ENCODE measurements at regions not wholly inside any gene's neighbourhood (a gene's known extent, or its start where the extent isn't known, plus 50 kb on each side); places are given as distances from the start of the nearest gene placed in this dataset.
"Not testable (repeated sequence)": the region's sequence is repeated elsewhere in the genome, so short reads cannot be mapped to it uniquely, and the experiment has no call there.

DNA sequence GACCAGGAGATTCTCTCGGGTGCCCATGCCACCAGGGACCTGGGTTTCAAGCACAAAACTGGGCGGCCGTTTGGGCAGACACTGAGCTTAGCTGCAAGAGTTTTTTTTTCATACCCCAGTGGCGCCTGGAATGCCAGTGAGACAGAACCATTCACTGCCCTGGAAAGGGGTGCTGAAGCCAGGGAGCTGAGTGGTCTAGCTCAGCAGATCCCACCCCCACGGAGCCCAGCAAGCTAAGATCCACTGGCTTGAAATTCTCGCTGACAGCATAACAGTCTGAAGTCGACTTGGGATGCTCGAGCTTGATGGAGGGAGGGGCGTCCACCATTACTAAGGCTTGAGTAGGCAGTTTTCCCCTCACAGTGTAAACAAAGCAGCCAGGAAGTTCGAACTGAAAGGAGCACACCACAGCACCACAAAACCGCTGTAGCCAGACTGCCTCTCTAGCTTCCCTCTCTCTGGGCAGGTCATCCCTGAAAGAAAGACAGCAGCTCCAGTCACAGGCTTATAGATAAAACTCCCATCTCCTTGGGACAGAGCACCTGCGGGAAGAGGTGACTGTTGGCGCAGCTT lies 157.7 kb downstream of the GIPC2 start:
- in situ Hi-C loops (cut with HindIII; ENCODE audit: low pct_unique_long_range_greater_than_20kb, low sequenced_read_pairs); DNase-seq (ENCODE audit: low read depth in 1 of 2, low spot score in 1 of 2): not testable (repeated sequence)

- no peak for TF ChIP-seq JUND (IDR thresholded peaks at IDR 0.05; ENCODE audit: low read depth)
- no peak for DNase-seq (ENCODE audit: low read depth in 1 of 2, low spot score in 1 of 2)
- in situ Hi-C loops (cut with HindIII; ENCODE audit: low pct_unique_long_range_greater_than_20kb, low sequenced_read_pairs), result no loop called here
These were observed 164.4 kb downstream of the GIPC2 start for GRCh38 chr1:78210175-78210574.

- no peak for DNase-seq (ENCODE audit: low read depth in 1 of 2, low spot score in 1 of 2)
- in situ Hi-C loops (cut with HindIII; ENCODE audit: low pct_unique_long_range_greater_than_20kb, low sequenced_read_pairs), result no loop called here
- TF ChIP-seq JUND (IDR thresholded peaks at IDR 0.05; ENCODE audit: low read depth), result no peak
These were observed 165.8 kb downstream of the GIPC2 start for GRCh38 chr1:78211483-78212092.

GRCh38 chr1:78214334-78214733 lies 168.6 kb downstream of the GIPC2 start:
- TF ChIP-seq JUND (IDR thresholded peaks at IDR 0.05; ENCODE audit: low read depth), result no peak
- DNase-seq (ENCODE audit: low read depth in 1 of 2, low spot score in 1 of 2), result no peak
- in situ Hi-C loops (cut with HindIII; ENCODE audit: low pct_unique_long_range_greater_than_20kb, low sequenced_read_pairs), result no loop called here

- in situ Hi-C loops (cut with HindIII; ENCODE audit: low pct_unique_long_range_greater_than_20kb, low sequenced_read_pairs), result no loop called here
- DNase-seq (ENCODE audit: low read depth in 1 of 2, low spot score in 1 of 2), result no peak
- TF ChIP-seq JUND (IDR thresholded peaks at IDR 0.05; ENCODE audit: low read depth), result no peak
These were observed 176.6 kb downstream of the GIPC2 start for GRCh38 chr1:78222225-78222959.

- TF ChIP-seq JUND (IDR thresholded peaks at IDR 0.05; ENCODE audit: low read depth), result no peak
- in situ Hi-C loops (cut with HindIII; ENCODE audit: low pct_unique_long_range_greater_than_20kb, low sequenced_read_pairs), result no loop called here
These were observed 177.2 kb downstream of the GIPC2 start for GRCh38 chr1:78222960-78223358.

GRCh38 chr1:78223417-78224215 lies 177.8 kb downstream of the GIPC2 start:
- TF ChIP-seq JUND (IDR thresholded peaks at IDR 0.05; ENCODE audit: low read depth), result no peak
- in situ Hi-C loops (cut with HindIII; ENCODE audit: low pct_unique_long_range_greater_than_20kb, low sequenced_read_pairs), result no loop called here
- DNase-seq (ENCODE audit: low read depth in 1 of 2, low spot score in 1 of 2), result no peak

More at GRCh38 chr1:78222960-78223358, 177.2 kb downstream of the GIPC2 start:
- no peak for DNase-seq (ENCODE audit: low read depth in 1 of 2, low spot score in 1 of 2)

GRCh38 chr1:78224246-78224785 lies 178.6 kb downstream of the GIPC2 start:
- no peak for DNase-seq (ENCODE audit: low read depth in 1 of 2, low spot score in 1 of 2)
- TF ChIP-seq JUND (IDR thresholded peaks at IDR 0.05; ENCODE audit: low read depth), result no peak
- in situ Hi-C loops (cut with HindIII; ENCODE audit: low pct_unique_long_range_greater_than_20kb, low sequenced_read_pairs), result no loop called here

DNA sequence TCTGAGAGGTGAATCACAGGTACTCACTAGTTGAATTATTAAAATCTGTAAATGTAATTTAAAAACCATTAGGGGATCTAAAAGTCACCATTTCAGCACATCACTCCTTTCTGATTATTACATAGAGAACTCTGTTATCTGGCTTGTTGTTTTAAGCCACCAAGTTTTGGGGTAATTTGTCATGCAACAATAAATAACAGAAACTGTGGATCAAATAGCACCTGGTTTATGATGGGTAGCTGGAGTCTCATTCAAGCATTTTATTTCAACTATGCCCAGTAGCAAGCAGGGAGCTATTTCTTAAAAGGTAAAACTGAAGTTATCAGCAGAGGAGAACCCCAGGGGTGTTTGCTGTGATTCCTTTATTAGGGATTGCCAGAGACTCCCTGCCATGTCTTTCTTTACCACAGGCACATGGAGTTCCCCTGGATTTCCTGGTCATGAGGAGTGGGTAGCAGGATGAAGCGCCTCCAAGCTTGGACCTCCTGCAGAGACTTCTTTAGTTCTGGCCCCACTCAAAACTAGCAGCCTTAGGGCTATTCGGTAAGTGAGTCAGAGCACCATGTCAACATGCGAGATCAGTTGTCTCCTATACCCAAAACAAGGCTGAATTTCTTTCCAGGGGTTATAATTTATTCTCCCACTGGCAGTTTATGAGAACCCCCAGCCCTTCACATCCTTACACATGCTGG lies 179.2 kb downstream of the GIPC2 start:
- no peak for TF ChIP-seq JUND (IDR thresholded peaks at IDR 0.05; ENCODE audit: low read depth)
- in situ Hi-C loops (cut with HindIII; ENCODE audit: low pct_unique_long_range_greater_than_20kb, low sequenced_read_pairs), result no loop called here
- DNase-seq (ENCODE audit: low read depth in 1 of 2, low spot score in 1 of 2), result no peak

DNA sequence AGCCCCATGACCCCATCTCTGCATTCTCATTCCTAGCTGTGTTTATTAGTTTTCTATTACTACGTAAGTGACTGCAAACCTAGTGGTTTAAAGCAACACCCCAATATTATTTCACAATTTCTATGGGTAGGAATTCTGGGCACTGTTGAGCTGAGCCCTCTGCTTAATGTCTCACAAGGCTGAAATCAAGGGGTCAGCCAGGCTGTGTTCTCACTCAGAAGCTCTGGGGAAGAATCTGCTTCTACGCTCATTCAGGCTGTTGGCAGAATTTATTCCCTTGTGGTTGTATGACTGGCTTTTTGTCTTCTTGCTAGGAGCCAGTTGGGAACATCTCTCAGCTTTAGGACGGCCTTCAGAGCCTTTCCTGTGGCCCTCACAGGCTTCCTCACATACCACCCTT lies 181.0 kb downstream of the GIPC2 start:
- no peak for TF ChIP-seq JUND (IDR thresholded peaks at IDR 0.05; ENCODE audit: low read depth)
- DNase-seq (ENCODE audit: low read depth in 1 of 2, low spot score in 1 of 2), result no peak
- in situ Hi-C loops (cut with HindIII; ENCODE audit: low pct_unique_long_range_greater_than_20kb, low sequenced_read_pairs), result no loop called here

GRCh38 chr1:78227705-78228635 lies 182.2 kb downstream of the GIPC2 start:
- in situ Hi-C loops (cut with HindIII; ENCODE audit: low pct_unique_long_range_greater_than_20kb, low sequenced_read_pairs), result no loop called here
- no peak for DNase-seq (ENCODE audit: low read depth in 1 of 2, low spot score in 1 of 2)
- no peak for TF ChIP-seq JUND (IDR thresholded peaks at IDR 0.05; ENCODE audit: low read depth)
